Right lobe of liver (tissue), 6 donors: ENCODE measurements at regions not wholly inside any gene's neighbourhood (a gene's known extent, or its start where the extent isn't known, plus 50 kb on each side); places are given as distances from the start of the nearest gene placed in this dataset.

Experiments used
- ATAC-seq, 4 donors: fragments of 200-7000 bp; cut with Tn5 transposase; one replicate each; pipeline ENCODE4 v1.9.1; 2020; ENCODE audit warnings: mild to moderate bottlenecking in 4 of 4, moderate library complexity in 4 of 4
- DNase-seq, 3 donors: peaks; one replicate each; pipeline ENCODE4 v3.0.0-alpha.2; 2020
- H3K27ac ChIP-seq, 3 donors: fragments of 200-600 bp; one replicate each; pipeline ENCODE4 v1.8.0; 2022
- H3K27me3 ChIP-seq, 2 donors: fragments of 200-600 bp; one replicate each; pipeline ENCODE4 v1.8.0; 2022
- H3K36me3 ChIP-seq, 4 donors: fragments of 200-600 bp; sonication (generic) in 1 of 4; one replicate each; pipeline versions ENCODE4 v1.5.1 to v1.8.0; 2017 to 2022; ENCODE audit warnings: control low read depth in 1 of 4
- H3K4me1 ChIP-seq, 4 donors: fragments of 200-600 bp; sonication (generic) in 1 of 4; one replicate each; pipeline versions ENCODE4 v1.5.1 to v1.8.0; 2017 to 2022; ENCODE audit warnings: control low read depth in 1 of 4
- H3K4me3 ChIP-seq, 3 donors: fragments of 200-600 bp; one replicate each; pipeline ENCODE4 v1.8.0; 2022
- H3K9me3 ChIP-seq, 4 donors: fragments of 200-600 bp; sonication (generic) in 1 of 4; one replicate each; pipeline versions ENCODE4 v1.5.1 to v1.8.0; 2017 to 2022; ENCODE audit warnings: control low read depth in 1 of 4
- CTCF ChIP-seq, 4 donors: fragments of 200-600 bp in 3 of 4; fragments of 450-650 bp in 1 of 4; IDR thresholded peaks; one replicate each; pipeline versions ENCODE4 v1.5.1 to v1.8.0; 2016 to 2022; ENCODE audit warnings: antibody characterized with exemption in 4 of 4, mild to moderate bottlenecking in 2 of 4
- POLR2A ChIP-seq: fragments of 450-650 bp; IDR thresholded peaks from one replicate; pipeline ENCODE4 v1.6.1; 2017; ENCODE audit warnings: antibody characterized with exemption, mild to moderate bottlenecking
- WGBS: methylation state at CpG from one replicate; pipeline ENCODE4 v1.1.6; 2018; ENCODE audit warnings: low coverage, low lambda C conversion rate; ENCODE audit not compliant: insufficient coverage; ENCODE audit errors: missing lambda C conversion rate; 5-methylcytosine and 5-hydroxymethylcytosine counted together
- intact Hi-C, 2 donors: fragments of 100-400 bp; cut with DNase I; formaldehyde crosslinking; loops; one replicate each; pipeline versions ENCODE4 v1.11.2 to v1.14.1; 2022
- donor health status: DM: no; HTN: yes; CAD: no.
- donor health status: DM: no; HTN: no; CAD: no.
- donor health status: DM: no; HTN: no; CAD: no.
- donor health status: DM: no; HTN: yes; CAD: no.
- donor health status: DM: no; HTN: yes; CAD: no.

GRCh38 chr6:168948990-168949531 lies 304.6 kb downstream of the THBS2 start:
- Histone ChIP-seq H3K27me3 (no peaks in the 10 kb centered on the region), H3K4me3 (no peak overlapping the region), H3K36me3 (no peaks in the 10 kb centered on the region), H3K9me3 (no peaks in the 10 kb centered on the region), H3K4me1 (no peaks in the 10 kb centered on the region), H3K27ac (no peak overlapping the region)
- ATAC-seq (no peak), DNase-seq (no peak)
- intact Hi-C loops, result no loop called here
- TF ChIP-seq CTCF (IDR thresholded peaks at IDR 0.05) (no peak), POLR2A (no peak)
- WGBS, result 68% methylated on average over 2 of the region's 4 CpGs

- ATAC-seq, result no peak
- WGBS, result 52% methylated on average over 6 of the region's 6 CpGs
These were observed 305.6 kb downstream of the THBS2 start for GRCh38 chr6:168948002-168948401.

GRCh38 chr6:168943231-168943905 lies 310.3 kb downstream of the THBS2 start:
- H3K9me3 ChIP-seq, result no peaks in the 10 kb centered on the region
- TF ChIP-seq POLR2A, result no peak
- TF ChIP-seq CTCF (IDR thresholded peaks at IDR 0.05), result no peak
- no peaks in the 10 kb centered on the region for H3K36me3 ChIP-seq
- H3K27ac ChIP-seq, result no peak overlapping the region
- no peaks in the 10 kb centered on the region for H3K27me3 ChIP-seq
- 40% methylated on average over 3 of the region's 13 CpGs for WGBS
- intact Hi-C loops, result no loop called here
- DNase-seq, result no peak
- ATAC-seq, result no peak
- H3K4me3 ChIP-seq, result no peak overlapping the region
- no peaks in the 10 kb centered on the region for H3K4me1 ChIP-seq

More at GRCh38 chr6:168948002-168948401, 305.6 kb downstream of the THBS2 start:
- H3K4me1 ChIP-seq, result no peaks in the 10 kb centered on the region
- no peak overlapping the region for H3K4me3 ChIP-seq
- intact Hi-C loops, result no loop called here
- no peaks in the 10 kb centered on the region for H3K9me3 ChIP-seq
- no peaks in the 10 kb centered on the region for H3K27me3 ChIP-seq
- TF ChIP-seq POLR2A (no peak), CTCF (IDR thresholded peaks at IDR 0.05) (no peak)
- H3K27ac ChIP-seq, result no peak overlapping the region
- no peaks in the 10 kb centered on the region for H3K36me3 ChIP-seq
- no peak for DNase-seq

GRCh38 chr6:168942646-168943045 lies 311.0 kb downstream of the THBS2 start:
- Histone ChIP-seq H3K27me3 (no peaks in the 10 kb centered on the region), H3K4me1 (no peaks in the 10 kb centered on the region), H3K36me3 (no peaks in the 10 kb centered on the region), H3K4me3 (no peak overlapping the region), H3K9me3 (no peaks in the 10 kb centered on the region), H3K27ac (no peak overlapping the region)
- WGBS, result 73% methylated on average over 9 of the region's 13 CpGs
- ATAC-seq, result no peak
- no peak for DNase-seq
- TF ChIP-seq POLR2A (no peak), CTCF (IDR thresholded peaks at IDR 0.05) (no peak)
- intact Hi-C loops, result no loop called here
